ENCODE measurements at regions not wholly inside any gene's neighbourhood (a gene's known extent, or its start where the extent isn't known, plus 50 kb on each side); places are given as distances from the start of the nearest gene placed in this dataset.

DNA sequence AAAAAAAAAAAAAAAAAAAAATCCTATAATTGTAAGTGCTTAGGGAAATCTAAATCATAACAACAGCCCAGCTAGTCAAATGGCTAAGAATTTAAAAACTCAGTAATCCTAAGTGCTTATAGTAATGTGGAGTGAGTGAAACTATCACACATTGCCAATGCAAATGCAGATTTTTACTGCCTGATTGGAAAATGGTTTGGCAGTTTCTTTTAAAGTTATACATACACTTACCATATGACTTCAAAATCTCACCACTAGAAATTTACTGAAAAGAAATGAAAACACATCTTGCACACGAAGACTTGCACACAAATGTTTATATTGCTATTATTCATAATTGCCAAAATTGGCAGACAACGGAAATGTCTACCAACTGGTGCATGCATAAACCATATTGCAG is 51.3 kb upstream of the STXBP6 start:
- DNase-seq (ENCODE audit: low read depth in 2 of 2), result no peak
